Right forelimb (tissue), 1 donor: ENCODE measurements at regions not wholly inside any gene's neighbourhood (a gene's known extent, or its start where the extent isn't known, plus 50 kb on each side); places are given as distances from the start of the nearest gene placed in this dataset.
"Not testable (repeated sequence)": the region's sequence is repeated elsewhere in the genome, so short reads cannot be mapped to it uniquely, and the experiment has no call there.

Experiments
- DNase-seq: peaks from one replicate; pipeline ENCODE4 v3.0.0-alpha.2; 2018

DNA sequence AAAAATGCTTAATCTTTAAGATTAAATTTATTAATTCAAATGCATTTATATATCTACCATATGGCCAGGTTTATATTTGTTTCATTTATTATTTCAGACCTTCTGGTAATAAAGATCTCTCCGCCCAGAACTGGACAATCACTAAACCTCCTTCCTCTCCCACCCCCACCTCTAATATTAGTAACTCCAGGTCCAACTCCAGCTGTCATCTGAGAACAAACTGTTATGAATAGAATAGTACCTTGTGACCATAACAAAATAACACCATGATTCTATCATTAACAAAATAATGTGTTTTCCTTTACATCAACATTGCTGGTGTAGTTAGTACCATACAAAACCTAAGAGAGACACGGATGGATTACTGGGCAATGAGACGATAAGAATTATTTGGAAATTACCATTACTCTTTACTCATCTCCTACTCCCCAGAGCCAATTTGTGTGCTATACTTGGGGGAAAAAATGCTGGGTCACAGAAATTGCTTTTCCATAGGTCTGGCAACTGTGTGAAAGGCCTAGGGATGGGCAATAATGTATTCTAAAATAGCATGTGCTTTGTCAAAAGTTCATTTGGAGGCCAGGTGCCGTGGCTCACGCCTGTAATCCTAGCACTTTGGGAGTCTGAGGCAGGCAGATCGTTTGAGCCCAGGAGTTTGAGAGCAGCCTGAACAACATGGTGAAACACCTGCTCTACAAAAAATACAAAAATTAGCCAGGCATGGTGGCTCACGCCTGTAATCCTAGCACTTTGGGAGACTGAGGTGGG is 186.1 kb downstream of the ENC1 start:
- no peak for DNase-seq

DNA sequence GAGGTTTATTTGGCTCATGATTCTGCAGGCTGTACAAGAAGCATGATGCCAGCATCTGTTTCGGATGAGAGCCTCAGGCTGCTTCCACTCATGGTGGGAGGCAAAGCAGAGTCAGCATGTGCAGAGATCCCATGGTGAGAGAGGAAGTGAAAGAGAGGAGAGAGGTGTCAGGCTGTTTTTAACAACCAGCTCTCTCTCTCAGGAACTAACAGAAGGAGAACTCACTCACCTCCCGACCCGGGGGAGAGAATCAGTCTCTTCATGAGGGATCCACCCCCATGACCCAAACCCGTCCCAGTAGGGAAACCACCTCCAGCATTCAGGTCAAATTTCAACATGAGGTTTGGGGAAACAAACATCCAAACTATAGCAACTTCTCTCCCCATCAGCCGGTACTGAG is 187.7 kb downstream of the ENC1 start:
- no peak for DNase-seq

DNA sequence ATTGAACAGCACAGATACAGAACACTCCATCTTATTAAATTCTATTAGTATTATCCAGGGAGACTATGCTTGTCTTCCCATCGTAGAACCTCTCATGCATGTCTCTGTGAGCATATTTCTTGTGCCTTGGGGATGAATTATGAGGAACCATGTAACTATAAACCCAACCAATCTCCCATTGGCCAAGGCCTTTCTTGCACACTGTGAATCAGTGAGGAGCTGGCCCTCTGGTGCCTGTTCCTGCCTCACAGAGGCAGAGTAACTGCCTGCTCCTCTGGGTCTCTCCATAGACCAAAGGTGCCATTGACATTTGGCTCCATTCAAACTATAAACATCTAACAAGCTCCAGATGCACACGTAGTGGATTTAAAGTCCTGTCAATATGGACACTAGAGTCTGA is 190.4 kb downstream of the ENC1 start:
- no peak for DNase-seq

DNA sequence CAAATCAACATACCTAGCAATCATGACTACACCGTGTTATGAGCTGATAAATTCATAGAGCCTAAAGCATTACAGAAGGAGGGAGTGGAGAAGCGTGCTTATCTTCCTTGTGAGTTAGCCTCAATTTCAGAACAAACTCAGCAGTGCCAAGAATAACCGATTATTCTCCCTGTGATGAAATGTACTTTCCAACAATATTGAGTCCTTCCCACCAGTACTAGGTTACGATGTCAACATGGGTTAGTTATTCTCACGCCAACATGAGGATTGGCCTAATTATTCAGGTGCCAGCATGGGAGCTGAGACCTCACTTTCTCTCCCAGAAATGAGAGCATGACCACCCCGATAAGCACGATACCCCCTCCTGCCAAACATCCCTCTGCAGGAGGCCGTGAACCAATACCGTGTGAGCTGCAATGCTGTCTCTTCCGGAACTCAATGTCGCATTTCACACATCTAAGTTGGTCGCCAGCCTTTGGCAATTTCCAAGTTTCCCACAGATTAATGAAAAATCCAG is 193.7 kb downstream of the ENC1 start:
- DNase-seq: no peak

DNA sequence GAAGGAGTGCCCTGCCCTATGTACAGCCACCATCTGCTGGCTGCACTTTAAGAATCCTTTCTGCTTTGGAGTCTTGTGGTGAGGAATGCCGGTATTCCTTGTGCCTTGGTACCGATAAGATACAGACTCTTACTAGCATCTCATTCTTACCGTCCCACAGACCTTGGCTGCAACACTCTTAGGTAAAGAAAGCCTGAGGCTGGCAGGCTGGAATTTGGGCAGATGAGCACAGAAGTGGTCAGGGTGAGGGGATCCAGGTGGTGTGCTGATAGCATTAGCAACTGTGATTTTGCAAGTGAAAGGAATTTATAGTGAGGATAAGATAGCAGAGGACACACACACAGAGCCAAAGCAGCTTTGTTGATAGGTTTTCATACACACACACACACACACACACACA is 198.1 kb downstream of the ENC1 start:
- DNase-seq: no peak

DNA sequence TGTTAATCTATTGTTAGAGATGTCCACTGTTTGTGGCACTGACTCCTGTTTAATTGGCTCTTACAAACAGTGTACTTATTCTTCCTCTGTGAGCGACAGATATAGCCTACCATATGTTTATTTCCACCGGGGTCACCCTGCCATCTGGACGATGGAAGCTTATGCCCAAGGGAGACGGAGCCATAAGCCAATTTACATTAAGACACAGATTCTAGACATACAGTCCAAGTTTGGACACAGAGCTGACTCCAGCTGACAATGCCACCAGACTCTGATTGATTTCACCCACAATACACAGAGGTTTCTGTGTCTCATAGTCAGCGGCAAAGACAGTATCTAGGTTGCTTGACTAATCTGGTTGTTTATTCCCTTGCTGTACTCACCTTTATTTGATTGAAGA is 198.9 kb downstream of the ENC1 start:
- no peak for DNase-seq

DNA sequence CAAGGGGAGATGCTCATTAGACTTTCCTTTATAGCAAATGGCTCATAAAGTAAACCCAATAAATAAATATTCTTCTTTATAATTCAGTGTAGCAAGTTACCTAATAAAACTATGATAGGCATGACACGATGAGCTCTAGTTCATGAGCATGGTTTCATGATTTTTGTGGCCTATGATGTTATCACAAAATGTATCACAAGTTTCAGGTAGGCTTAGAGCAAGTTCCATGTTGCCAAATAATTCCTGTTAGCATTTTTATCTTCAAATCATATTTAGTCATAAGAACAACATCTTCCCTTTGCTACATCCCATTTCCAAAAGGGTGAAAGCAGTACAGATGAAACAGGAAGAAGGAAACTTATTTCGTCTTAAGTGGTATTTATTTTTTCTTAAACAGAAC is 200.2 kb downstream of the ENC1 start:
- no peak for DNase-seq

DNA sequence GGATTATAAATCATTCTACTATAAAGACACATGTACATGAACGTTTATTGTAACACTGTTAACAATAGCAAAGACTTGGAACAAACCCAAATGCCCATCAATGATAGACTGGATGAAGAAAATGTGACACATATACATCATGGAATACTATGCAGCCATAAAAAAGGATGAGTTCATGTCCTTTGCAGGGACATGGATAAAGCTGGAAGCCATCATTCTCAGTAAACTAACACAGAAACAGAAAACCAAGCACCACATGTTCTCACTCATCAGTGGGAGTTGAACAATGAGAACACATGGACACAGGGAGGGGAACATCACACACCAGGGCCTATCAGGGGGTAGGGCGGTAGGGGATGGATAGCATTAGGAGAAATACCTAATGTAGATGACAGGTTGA is 202.7 kb downstream of the ENC1 start:
- not testable (repeated sequence) for DNase-seq

DNA sequence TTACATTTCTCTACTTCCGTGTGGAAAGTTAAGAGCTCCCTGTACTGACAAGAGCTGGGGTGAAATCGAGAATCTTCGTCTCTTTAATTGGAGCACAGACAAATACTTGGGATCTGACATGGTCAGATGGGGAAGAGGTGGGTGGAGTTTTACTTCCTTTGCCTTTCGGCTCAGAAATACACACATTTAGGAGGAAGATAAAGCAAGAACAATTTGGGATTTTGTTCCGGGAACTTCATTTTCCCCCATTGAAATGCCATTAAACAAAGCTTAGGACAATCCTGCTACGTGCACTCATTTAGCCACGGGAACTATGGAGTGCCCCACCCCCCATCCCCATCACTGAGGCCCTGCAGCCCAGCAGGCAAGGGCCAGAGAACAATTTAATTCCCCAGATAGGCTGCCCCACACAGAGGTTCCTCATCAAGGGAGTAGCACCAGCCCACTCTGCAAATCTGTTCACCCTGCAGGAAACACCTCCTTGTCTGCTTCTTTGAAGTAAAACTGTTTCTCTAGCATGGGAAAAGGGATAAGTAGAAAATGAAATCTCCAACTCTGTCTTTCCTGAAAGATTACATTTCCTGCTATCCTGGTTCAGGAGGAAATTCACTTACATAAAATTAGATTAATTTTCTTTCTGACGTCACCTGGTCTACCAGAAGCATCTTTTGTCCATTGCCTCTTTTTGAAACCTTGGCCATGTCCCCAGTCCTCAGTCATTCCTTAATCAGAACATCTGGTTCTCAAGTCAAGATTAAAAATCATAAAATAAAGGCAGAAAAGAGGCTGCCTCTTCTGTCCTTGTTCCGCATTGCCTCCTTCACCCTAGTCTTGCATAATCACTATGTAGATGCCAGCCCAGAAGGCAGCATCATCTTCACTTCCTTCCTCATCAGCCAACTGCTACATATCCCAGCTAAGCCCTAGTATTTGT is 206.4 kb downstream of the ENC1 start:
- DNase-seq: no peak

DNA sequence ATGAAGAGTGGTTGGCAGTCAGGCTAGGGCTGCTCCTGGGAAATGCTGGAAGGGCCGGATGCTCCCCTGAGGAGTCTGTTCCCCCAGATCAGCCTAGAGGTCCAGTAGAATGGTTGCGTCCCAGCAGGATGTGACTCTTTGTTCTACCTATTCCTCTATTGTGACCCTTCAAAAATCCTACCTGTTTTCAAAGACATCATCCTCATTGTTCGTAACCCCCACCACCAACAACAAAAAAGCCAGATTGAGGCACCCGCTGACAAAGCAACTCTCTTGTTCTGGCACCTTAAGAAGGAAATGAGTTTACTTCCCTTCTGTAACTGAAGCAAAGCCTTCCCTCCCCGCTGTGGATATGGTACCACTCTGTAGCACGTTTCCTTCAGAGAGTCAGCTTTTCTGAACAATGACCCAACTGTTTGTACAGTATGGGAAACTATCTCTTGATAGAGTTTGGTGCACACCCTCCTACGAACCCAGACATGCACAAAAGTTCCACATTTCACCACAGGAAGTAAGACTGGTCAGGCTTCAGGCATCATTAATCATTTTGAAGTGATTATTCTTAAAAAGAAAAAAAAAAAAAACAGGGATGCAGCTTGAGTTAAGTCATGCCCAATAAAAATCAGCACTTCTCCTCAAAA is 207.2 kb downstream of the ENC1 start:
- DNase-seq: no peak

DNA sequence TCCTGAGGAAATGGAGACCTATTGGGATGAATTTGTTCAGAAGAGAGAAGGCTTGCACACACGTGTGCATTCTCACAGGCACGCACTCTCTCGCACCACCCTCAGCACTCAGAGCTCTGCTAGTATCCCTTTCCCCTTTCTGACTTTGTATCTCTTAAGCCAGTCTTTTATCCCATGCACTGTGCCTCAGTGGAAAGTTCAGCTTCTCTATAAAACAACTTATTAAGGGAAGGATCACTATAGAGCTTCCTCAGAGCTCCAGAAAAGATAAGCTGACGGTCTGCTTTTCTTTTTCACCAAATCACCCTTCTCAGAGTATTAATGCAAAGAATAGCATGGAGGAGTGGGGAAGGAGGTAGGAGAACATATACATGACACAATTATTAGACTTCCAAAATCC is 207.8 kb downstream of the ENC1 start:
- no peak for DNase-seq

DNA sequence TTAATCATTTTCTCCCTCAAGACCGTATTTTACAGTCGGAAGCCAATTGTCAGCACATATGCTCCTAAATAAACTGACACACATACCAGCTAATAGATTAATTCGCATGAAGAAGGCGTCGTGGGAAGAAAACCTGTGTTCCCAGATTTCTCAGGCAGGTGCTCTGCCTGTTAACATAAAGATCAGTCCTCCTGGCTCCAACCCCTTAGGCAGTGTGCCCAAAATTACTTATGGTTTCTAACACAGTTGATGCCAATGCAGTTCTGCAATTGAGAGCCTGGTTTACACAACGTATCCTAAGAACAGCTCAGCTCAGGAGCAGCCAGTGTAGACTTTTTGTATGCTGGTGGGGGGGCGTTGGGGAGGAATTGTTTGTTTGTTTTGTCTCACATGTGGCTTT is 208.3 kb downstream of the ENC1 start:
- DNase-seq: no peak

DNA sequence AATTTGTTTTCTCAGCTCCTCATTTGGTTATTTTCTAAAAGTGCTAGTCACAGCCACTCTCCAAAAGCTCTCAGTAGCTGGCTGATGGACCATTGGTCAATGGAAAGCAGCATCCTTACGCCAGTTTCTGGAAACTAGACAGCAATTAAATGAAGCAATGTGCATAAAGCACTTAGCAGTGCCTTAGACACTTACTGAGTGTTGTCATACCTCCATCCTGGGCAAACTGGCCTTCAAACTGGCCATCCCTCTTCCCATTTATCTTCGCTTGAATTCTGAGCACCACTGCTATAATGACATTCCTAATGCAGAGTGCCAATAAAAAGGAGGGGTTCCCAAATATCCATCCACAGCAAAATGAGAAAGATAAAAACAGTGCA is 209.2 kb downstream of the ENC1 start:
- DNase-seq: no peak

DNA sequence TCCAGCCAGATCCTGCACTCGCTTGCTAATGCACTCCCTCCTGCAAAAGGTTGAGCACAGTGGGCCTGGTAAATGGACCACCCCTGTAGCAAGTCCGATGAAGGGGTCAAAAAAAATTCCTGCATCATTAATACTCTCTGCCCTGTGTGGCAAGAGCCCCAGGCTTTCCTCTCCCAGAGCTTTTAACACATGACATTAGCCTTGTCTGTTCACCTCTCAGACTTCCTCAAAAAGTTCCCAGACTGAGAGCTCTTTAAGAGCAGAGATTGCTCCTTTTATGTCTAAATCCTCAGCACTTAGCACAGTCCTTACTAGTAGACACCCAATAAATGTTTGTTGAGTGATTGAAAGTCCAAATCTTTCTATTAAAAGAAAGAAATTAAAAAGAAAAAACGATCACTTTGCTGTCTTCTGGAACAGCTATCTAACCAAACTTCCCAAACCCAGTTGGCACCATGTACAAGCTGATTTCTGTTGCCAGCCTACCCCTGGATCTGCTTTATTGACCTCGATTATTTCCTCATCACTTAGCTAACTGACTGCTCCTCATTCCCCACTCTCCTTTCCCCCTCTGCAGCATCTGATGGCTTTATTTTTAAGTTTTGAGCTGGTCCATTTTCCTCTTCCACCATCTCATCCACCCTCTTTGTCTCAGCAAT is 209.8 kb downstream of the ENC1 start:
- no peak for DNase-seq

DNA sequence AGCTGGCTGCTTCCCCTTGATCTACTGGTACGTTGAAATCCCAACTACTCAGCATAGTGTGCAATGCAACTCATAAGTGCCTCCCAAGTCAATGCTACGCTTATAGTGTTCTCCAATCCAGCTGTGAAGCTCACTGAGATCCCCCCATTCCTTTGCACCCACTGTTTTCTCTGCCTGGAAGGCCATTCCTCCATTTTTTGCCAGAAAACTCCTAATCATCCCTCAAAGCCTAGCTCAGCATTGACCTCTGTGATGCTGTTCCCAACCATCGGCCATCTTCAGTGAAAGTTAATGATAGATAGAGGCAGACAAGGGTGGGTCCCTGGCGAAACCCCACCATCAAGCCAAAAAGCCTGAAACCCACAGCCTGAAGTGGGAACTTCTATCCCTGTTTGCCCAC is 211.0 kb downstream of the ENC1 start:
- no peak for DNase-seq

DNA sequence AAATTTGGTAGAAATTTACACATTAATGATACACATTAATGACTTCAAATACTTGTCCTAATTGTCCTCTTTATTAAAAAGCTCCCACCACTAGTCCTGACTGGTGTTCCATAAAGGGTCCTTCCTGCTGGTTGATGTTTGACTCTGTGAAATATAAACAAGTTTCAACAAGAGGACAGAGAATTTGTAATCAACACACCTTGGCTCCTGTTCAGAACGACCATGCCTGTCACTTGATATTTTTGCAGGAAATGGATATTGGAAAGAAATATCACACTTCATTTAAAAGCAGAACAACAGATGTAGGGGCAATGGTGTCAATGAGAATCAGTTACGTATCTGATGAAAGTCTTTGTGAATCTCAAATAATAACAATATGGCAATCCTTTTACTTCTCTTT is 211.7 kb downstream of the ENC1 start:
- no peak for DNase-seq

DNA sequence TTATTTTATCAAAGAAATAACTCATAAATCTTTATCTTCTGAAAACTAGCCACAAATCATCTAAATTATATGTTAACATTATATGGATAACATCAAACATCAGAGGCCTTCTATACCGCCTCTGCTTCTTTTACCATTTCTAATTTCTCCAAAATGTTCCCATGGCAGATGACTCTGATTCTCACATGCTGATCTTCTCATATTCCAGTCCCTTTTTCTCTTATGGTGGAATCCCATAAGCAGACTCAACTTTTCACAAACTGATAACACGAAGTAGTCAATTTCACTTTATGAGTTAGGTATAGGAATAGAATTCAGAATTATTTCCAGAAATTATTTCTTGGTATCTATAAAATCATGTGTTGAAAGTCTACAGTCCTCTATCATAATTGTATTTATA is 212.3 kb downstream of the ENC1 start:
- no peak for DNase-seq

DNA sequence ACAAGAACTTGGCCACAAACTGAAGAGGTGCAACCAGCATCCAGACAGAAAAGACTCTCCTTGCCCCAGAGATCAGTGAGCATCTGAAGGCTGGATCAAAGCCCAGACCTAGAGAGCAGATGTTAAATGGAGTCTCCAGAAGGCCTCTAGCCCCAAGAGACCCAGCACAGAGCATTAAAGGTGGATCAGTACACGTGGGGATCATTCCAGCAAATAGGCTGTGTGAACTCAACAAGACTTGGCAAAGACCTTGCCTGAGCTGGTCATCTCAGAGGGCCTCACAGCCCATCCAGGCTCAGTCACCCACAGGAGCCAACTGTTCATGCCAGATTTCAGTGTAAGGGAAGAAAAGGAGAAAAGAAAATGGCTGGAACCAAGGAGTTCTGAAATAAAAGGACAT is 214.0 kb downstream of the ENC1 start:
- DNase-seq: no peak

DNA sequence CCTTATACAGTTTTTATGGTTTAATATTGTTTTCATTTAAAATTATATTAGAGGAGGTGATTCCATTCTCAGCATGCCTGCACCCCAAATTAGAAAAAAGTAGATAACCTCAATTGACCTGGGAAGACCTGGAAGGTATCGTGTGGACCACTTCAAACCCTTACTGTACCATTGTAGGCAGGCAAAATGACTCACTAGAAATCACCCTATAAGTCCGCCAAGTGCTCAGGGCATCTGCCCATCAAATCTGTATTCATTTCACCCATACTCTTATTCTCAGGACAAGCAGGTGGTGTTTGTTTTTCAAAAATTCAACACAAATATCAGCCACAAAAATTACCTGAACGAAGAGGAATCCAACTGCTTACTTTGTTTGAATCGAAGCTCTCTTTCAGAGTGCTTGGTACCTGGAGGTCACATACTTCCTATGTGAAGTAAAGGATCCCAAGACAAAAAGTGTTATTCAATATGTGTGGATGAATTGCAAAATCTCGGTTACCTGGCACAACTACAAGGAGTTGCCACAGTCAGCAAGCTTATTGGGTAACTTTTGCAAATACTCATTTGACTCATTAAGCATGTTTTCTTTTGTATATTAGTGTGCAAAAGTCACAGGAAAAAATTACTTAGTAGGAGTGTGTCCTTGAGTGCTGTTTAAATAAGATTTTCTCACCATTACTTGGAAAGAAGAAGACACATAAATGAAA is 216.2 kb downstream of the ENC1 start:
- no peak for DNase-seq

DNA sequence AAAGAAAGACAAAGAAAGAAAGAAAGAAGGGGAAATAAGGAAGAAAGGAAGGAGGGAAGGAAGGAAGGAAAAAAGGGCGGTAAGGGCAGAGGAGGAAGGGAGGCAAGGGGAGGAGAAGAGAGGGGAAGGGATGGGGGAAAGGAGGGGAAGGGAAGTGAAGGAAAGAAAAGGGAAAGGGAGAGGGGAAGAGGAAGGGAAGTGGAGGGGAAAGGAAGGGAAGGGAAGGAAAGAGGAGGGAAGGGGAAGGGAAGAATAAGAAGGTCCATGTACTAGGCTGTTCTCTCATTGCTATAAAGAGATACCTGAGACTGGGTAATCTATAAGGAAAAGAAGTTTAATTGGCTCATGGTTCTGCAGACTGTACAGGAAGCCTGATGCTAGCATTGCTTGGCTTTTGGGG is 217.1 kb downstream of the ENC1 start:
- DNase-seq: no peak

DNA sequence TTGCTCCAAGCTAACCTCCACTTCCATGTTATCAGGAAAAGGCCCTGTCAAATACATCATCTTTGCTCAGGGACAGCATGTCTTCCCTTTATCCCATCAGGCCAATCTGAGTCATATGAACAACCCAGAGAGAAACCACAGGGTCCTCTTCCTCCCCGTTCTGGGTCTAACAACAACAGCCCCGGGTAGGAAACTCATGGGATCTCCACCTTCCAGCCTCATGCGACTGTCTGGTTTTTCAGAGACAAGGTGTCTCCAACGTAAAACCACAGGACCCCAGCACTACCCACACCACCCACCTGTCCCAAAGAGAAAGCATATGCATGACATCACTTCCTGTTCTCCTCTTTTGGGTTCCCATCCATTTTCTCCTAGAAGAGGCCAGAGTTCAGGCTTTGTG is 217.9 kb downstream of the ENC1 start:
- DNase-seq: no peak

DNA sequence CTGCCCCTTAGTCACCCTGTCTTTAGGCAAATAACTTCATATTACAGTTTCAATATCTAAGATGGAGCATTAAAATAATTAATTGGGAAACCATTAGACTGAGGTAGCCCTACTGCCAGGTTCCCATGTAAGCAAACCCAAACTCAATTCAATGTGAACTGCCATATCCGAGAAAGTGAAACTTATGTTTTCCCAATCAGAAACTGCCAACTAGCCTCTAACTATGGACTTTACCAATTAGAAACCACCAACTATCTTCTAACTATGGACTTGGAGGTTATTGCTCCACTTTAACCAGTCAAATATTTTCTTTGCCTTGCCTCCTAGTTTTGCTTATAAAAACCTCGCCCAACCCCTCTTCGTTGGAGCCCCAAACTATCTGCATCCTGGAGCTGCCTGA is 218.5 kb downstream of the ENC1 start:
- no peak for DNase-seq
